Endodermal cell (in vitro differentiated cells): ENCODE measurements at regions not wholly inside any gene's neighbourhood (a gene's known extent, or its start where the extent isn't known, plus 50 kb on each side); places are given as distances from the start of the nearest gene placed in this dataset.

Source experiments
- DNase-seq: peaks from one replicate; pipeline ENCODE4 v3.0.0-alpha.2; 2017
- H3K27ac ChIP-seq: 2 replicates; pipeline ENCODE4 v1.5.1; 2013; ENCODE audit warnings: mild to moderate bottlenecking, low read depth, low read length, moderate library complexity
- H3K27me3 ChIP-seq: 2 replicates; pipeline ENCODE4 v1.6.1; 2013; ENCODE audit warnings: mild to moderate bottlenecking, low read length, moderate library complexity; ENCODE audit not compliant: insufficient read depth, control insufficient read depth, poor library complexity, severe bottlenecking
- H3K36me3 ChIP-seq: 2 replicates; pipeline ENCODE4 v1.7.0; 2013; ENCODE audit warnings: mild to moderate bottlenecking, low read length, moderate library complexity; ENCODE audit not compliant: control insufficient read depth, insufficient read depth
- H3K4me1 ChIP-seq: one replicate; pipeline ENCODE4 v1.7.0; 2013; ENCODE audit warnings: low read length; ENCODE audit not compliant: control insufficient read depth, insufficient read depth
- H3K4me3 ChIP-seq: 2 replicates; pipeline ENCODE4 v1.5.1; 2013; ENCODE audit warnings: mild to moderate bottlenecking, low read length, moderate library complexity
- H3K9ac ChIP-seq: 2 replicates; pipeline ENCODE4 v1.6.1; 2013; ENCODE audit warnings: mild to moderate bottlenecking, low read length, moderate library complexity; ENCODE audit not compliant: poor library complexity, severe bottlenecking; ENCODE audit errors: extremely low read depth
- H3K9me3 ChIP-seq: 2 replicates; pipeline ENCODE4 v1.6.1; 2013; ENCODE audit warnings: mild to moderate bottlenecking, low read length, moderate library complexity; ENCODE audit not compliant: control insufficient read depth
- H3K27ac Mint-ChIP-seq: 2 replicates; pipeline ENCODE4 v1.8.0; 2020; ENCODE audit warnings: mixed read lengths
- H3K27me3 Mint-ChIP-seq: 2 replicates; pipeline ENCODE4 v1.8.0; 2021; ENCODE audit warnings: mild to moderate bottlenecking, mixed read lengths; ENCODE audit not compliant: insufficient read depth
- H3K36me3 Mint-ChIP-seq: 2 replicates; pipeline ENCODE4 v1.8.0; 2020; ENCODE audit warnings: low read depth, mixed read lengths
- H3K4me1 Mint-ChIP-seq: 2 replicates; pipeline ENCODE4 v1.8.0; 2020; ENCODE audit warnings: mixed read lengths
- H3K4me3 Mint-ChIP-seq: 2 replicates; pipeline ENCODE4 v1.8.0; 2020; ENCODE audit warnings: mild to moderate bottlenecking, moderate library complexity, mixed read lengths
- H3K9me3 Mint-ChIP-seq: 2 replicates; pipeline ENCODE4 v1.8.0; 2020; ENCODE audit warnings: mild to moderate bottlenecking, mixed read lengths
- CTCF ChIP-seq: fragments of 200-600 bp; sonication (generic); conservative IDR thresholded peaks from 2 replicates; pipeline ENCODE4 v1.5.0; 2021; ENCODE audit warnings: antibody characterized with exemption, mild to moderate bottlenecking
- WGBS, 2 experiments: methylation state at CpG; one replicate each; pipeline versions ENCODE4 v1.1.5 to v1.1.7; 2013; ENCODE audit warnings: missing lambda C conversion rate in 2 of 2, mixed read lengths in 1 of 2; ENCODE audit not compliant: insufficient coverage in 1 of 2, insufficient read length in 1 of 2; 5-methylcytosine and 5-hydroxymethylcytosine counted together

GRCh38 chr7:106358103-106358663 is 73.4 kb upstream of the NAMPT start:
- WGBS, 2 experiments = 92% methylated on average over 2 of the region's 2 CpGs; no CpG with 5 or more reads in 1 of the 2 experiments
- no peak overlapping the region for H3K27ac ChIP-seq
- no peak overlapping the region for H3K4me3 Mint-ChIP-seq

GRCh38 chr7:106357675-106358074 is 72.9 kb upstream of the NAMPT start:
- H3K27ac ChIP-seq = no peak overlapping the region
- H3K27me3 Mint-ChIP-seq = peaks cover 3% of the 10 kb centered on the region
- H3K36me3 Mint-ChIP-seq = no peaks in the 10 kb centered on the region
- DNase-seq = no peak
- no peaks in the 10 kb centered on the region for H3K27me3 ChIP-seq
- no peaks in the 10 kb centered on the region for H3K36me3 ChIP-seq
- no peaks in the 10 kb centered on the region for H3K9me3 ChIP-seq
- H3K9ac ChIP-seq = no peak overlapping the region
- H3K4me1 ChIP-seq = no peaks in the 10 kb centered on the region
- H3K4me3 ChIP-seq = no peak overlapping the region
- WGBS, 2 experiments = 93 to 97% methylated on average over 3 to 4 of the region's 4 CpGs
- peaks cover 2% of the 10 kb centered on the region for H3K9me3 Mint-ChIP-seq
- no peak overlapping the region for H3K4me3 Mint-ChIP-seq
- H3K27ac Mint-ChIP-seq = no peak overlapping the region
- no peaks in the 10 kb centered on the region for H3K4me1 Mint-ChIP-seq
- no peak for TF ChIP-seq CTCF

More at GRCh38 chr7:106358103-106358663, 73.4 kb upstream of the NAMPT start:
- Mint-ChIP-seq H3K36me3 (no peaks in the 10 kb centered on the region), H3K9me3 (peaks cover 4% of the 10 kb centered on the region), H3K27ac (no peak overlapping the region), H3K27me3 (peaks cover 7% of the 10 kb centered on the region), H3K4me1 (no peaks in the 10 kb centered on the region)
- DNase-seq = no peak
- no peaks in the 10 kb centered on the region for H3K9me3 ChIP-seq
- TF ChIP-seq CTCF = no peak
- H3K4me1 ChIP-seq = no peaks in the 10 kb centered on the region
- H3K27me3 ChIP-seq = no peaks in the 10 kb centered on the region
- no peaks in the 10 kb centered on the region for H3K36me3 ChIP-seq
- no peak overlapping the region for H3K9ac ChIP-seq
- no peak overlapping the region for H3K4me3 ChIP-seq

GRCh38 chr7:106354822-106355221 is 70.0 kb upstream of the NAMPT start:
- no peak overlapping the region for H3K27ac Mint-ChIP-seq

More at GRCh38 chr7:106354822-106355221, 70.0 kb upstream of the NAMPT start:
- Histone ChIP-seq H3K9me3 (no peaks in the 10 kb centered on the region), H3K27ac (no peak overlapping the region), H3K36me3 (no peaks in the 10 kb centered on the region), H3K4me1 (no peaks in the 10 kb centered on the region), H3K27me3 (no peaks in the 10 kb centered on the region), H3K4me3 (no peak overlapping the region), H3K9ac (no peak overlapping the region)
- Mint-ChIP-seq H3K4me3 (no peak overlapping the region), H3K9me3 (no peaks in the 10 kb centered on the region), H3K36me3 (no peaks in the 10 kb centered on the region), H3K4me1 (no peaks in the 10 kb centered on the region), H3K27me3 (no peaks in the 10 kb centered on the region)
- DNase-seq = no peak
- WGBS, 2 experiments = 88 to 92% methylated on average over 3 of the region's 3 CpGs
- TF ChIP-seq CTCF = no peak
